ENCODE measurements at regions not wholly inside any gene's neighbourhood (a gene's known extent, or its start where the extent isn't known, plus 50 kb on each side); places are given as distances from the start of the nearest gene placed in this dataset.

DNA sequence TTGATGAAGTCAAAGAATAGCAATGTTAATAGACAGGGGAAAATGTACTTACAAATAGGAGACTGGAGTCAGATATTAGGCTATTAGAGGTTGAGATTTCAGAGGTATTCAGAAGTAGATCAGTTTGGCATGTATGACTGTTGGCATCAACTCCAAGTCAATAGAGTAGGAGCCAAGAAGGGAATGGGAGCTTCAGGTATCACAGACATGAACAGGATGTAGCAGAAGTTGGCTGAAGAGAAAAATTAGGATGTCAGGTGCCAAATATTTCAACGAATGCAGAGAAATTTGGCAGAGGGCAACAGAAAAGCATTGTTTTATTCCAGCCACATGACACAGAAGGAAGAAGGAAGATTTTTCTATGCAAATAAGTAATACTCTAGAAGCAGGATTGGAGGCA, 69.7 kb downstream of the GLYATL1 start:
- H2AFZ ChIP-seq, result no peak overlapping the region
- no TSS peak for BruUV-seq (replicated peaks)
- H3F3A ChIP-seq (ENCODE audit: insufficient read depth, low read depth), result no peaks in the 10 kb centered on the region
- no peaks in the 10 kb centered on the region for H3K9me3 ChIP-seq (ENCODE audit: insufficient read depth, low read depth)
- no peak overlapping the region for H3K27ac ChIP-seq
- no peaks in the 10 kb centered on the region for H3K4me1 ChIP-seq (replicated peaks; ENCODE audit: insufficient read depth)
- intact Hi-C loops (cut with micrococcal nuclease; ENCODE audit: unreplicated experiment), result no loop called here
- H4K20me1 ChIP-seq (ENCODE audit: insufficient read depth), result no peaks in the 10 kb centered on the region
- H3K9me2 ChIP-seq (ENCODE audit: insufficient read depth), result no peaks in the 10 kb centered on the region
- H3K36me3 ChIP-seq (ENCODE audit: low read depth), result no peaks in the 10 kb centered on the region
- CTCF ChIA-PET, result no interaction called here
- no peak for DNase-seq
- H3K27me3 ChIP-seq (ENCODE audit: insufficient read depth, low read depth), result peaks cover 35% of the 10 kb centered on the region
- H3K4me2 ChIP-seq, result no peak overlapping the region
- TF ChIP-seq, protein P1, sequence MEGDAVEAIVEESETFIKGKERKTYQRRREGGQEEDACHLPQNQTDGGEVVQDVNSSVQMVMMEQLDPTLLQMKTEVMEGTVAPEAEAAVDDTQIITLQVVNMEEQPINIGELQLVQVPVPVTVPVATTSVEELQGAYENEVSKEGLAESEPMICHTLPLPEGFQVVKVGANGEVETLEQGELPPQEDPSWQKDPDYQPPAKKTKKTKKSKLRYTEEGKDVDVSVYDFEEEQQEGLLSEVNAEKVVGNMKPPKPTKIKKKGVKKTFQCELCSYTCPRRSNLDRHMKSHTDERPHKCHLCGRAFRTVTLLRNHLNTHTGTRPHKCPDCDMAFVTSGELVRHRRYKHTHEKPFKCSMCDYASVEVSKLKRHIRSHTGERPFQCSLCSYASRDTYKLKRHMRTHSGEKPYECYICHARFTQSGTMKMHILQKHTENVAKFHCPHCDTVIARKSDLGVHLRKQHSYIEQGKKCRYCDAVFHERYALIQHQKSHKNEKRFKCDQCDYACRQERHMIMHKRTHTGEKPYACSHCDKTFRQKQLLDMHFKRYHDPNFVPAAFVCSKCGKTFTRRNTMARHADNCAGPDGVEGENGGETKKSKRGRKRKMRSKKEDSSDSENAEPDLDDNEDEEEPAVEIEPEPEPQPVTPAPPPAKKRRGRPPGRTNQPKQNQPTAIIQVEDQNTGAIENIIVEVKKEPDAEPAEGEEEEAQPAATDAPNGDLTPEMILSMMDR (conservative IDR thresholded peaks at IDR 0.05), result no peak
- no peak for TF ChIP-seq EZH2 (IDR thresholded peaks at IDR 0.05; ENCODE audit: low read depth)
- no peaks in the 10 kb centered on the region for H3K79me2 ChIP-seq (ENCODE audit: low read depth)
- POLR2A ChIA-PET (ENCODE audit: unreplicated experiment), result no interaction called here
- no peak overlapping the region for H3K4me3 ChIP-seq

DNA sequence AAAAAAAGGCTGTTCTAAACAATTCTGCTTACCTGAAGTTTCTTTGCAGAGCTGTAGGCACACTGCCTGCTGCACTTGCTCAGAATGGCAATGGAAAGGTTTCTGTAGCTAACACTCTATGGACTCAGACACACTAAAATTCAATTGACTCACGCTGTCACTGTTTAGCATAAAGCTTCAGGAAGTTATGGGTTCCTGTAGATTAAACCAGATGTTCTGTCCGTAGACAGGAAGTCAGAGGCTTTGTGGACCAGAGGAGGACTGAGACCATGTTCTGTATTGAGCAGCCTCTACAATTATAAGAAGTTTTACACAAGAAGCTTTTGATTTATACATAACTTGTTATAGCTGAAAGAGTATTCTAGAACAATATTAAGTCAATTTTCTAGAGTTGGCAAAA, 70.4 kb downstream of the GLYATL1 start:
- no peaks in the 10 kb centered on the region for H3K4me1 ChIP-seq (replicated peaks; ENCODE audit: insufficient read depth)
- H3K9me2 ChIP-seq (ENCODE audit: insufficient read depth), result no peaks in the 10 kb centered on the region
- H3K27ac ChIP-seq, result no peak overlapping the region
- POLR2A ChIA-PET (ENCODE audit: unreplicated experiment), result no interaction called here
- H3K79me2 ChIP-seq (ENCODE audit: low read depth), result no peaks in the 10 kb centered on the region
- CTCF ChIA-PET, result no interaction called here
- H3K4me2 ChIP-seq, result no peak overlapping the region
- no peaks in the 10 kb centered on the region for H3K36me3 ChIP-seq (ENCODE audit: low read depth)
- H3F3A ChIP-seq (ENCODE audit: insufficient read depth, low read depth), result no peaks in the 10 kb centered on the region
- DNase-seq, result no peak
- H3K4me3 ChIP-seq, result no peak overlapping the region
- no peak overlapping the region for H2AFZ ChIP-seq
- no TSS peak for BruUV-seq (replicated peaks)
- peaks cover 28% of the 10 kb centered on the region for H3K27me3 ChIP-seq (ENCODE audit: insufficient read depth, low read depth)
- H3K9me3 ChIP-seq (ENCODE audit: insufficient read depth, low read depth), result no peaks in the 10 kb centered on the region
- no peak for TF ChIP-seq EZH2 (IDR thresholded peaks at IDR 0.05; ENCODE audit: low read depth)
- TF ChIP-seq, protein P1 (conservative IDR thresholded peaks at IDR 0.05), result no peak
- H4K20me1 ChIP-seq (ENCODE audit: insufficient read depth), result no peaks in the 10 kb centered on the region
- intact Hi-C loops (cut with micrococcal nuclease; ENCODE audit: unreplicated experiment), result no loop called here

DNA sequence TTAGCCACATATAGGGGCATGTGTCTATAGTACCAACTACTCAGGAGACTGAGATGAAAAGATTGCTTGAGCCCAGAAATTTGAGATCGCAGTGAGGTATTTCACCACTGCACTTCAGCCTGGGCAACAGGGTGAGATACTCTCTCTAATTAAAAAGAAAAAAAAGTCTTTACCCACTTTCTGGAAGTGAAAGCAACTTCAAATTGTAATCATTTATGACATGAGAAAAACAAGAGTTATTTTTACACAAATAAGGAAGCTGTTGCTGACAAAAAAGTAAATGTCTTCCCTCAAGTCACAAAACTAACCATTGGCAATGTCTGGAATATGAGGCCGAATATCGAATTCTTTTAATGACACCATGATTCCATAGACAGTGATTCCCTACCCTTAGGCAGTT, 71.4 kb downstream of the GLYATL1 start:
- Histone ChIP-seq H3K79me2 (ENCODE audit: low read depth) (no peaks in the 10 kb centered on the region), H3K9me3 (ENCODE audit: insufficient read depth, low read depth) (no peaks in the 10 kb centered on the region), H3K36me3 (ENCODE audit: low read depth) (no peaks in the 10 kb centered on the region), H3K9me2 (ENCODE audit: insufficient read depth) (no peaks in the 10 kb centered on the region), H3K27me3 (ENCODE audit: insufficient read depth, low read depth) (peaks cover 25% of the 10 kb centered on the region), H2AFZ (no peak overlapping the region), H3K4me3 (no peak overlapping the region), H4K20me1 (ENCODE audit: insufficient read depth) (no peaks in the 10 kb centered on the region), H3K4me1 (replicated peaks; ENCODE audit: insufficient read depth) (no peaks in the 10 kb centered on the region), H3F3A (ENCODE audit: insufficient read depth, low read depth) (no peaks in the 10 kb centered on the region), H3K4me2 (no peak overlapping the region), H3K27ac (no peak overlapping the region)
- no peak for TF ChIP-seq EZH2 (IDR thresholded peaks at IDR 0.05; ENCODE audit: low read depth)
- TF ChIP-seq, protein P1 (conservative IDR thresholded peaks at IDR 0.05), result no peak
- POLR2A ChIA-PET (ENCODE audit: unreplicated experiment), result no interaction called here
- BruUV-seq (replicated peaks), result no TSS peak
- CTCF ChIA-PET, result no interaction called here
- intact Hi-C loops (cut with micrococcal nuclease; ENCODE audit: unreplicated experiment), result no loop called here
- DNase-seq, result no peak

All from PC-9 (cell line).